Brain microvascular endothelial cell (primary cell): ENCODE measurements at regions not wholly inside any gene's neighbourhood (a gene's known extent, or its start where the extent isn't known, plus 50 kb on each side); places are given as distances from the start of the nearest gene placed in this dataset.

Source experiments
- DNase-seq: peaks from one replicate; pipeline ENCODE4 v3.0.0-alpha.2; 2020
- H3K27ac ChIP-seq: fragments of 250-450 bp; sonication (Bioruptor Pico); 2 replicates; pipeline ENCODE4 v1.5.1; 2020; ENCODE audit warnings: mild to moderate bottlenecking, moderate library complexity
- H3K27me3 ChIP-seq: fragments of 250-450 bp; sonication (Bioruptor Pico); replicated peaks from 2 replicates; pipeline ENCODE4 v1.5.1; 2020; ENCODE audit warnings: mild to moderate bottlenecking
- H3K36me3 ChIP-seq: fragments of 250-450 bp; sonication (Bioruptor Pico); replicated peaks from 2 replicates; pipeline ENCODE4 v1.5.1; 2020; ENCODE audit warnings: mild to moderate bottlenecking
- H3K4me3 ChIP-seq: 2 replicates; pipeline ENCODE4 v1.5.1; 2011; ENCODE audit warnings: low read depth, mild to moderate bottlenecking, control low read depth, low read length, moderate library complexity
- CTCF ChIP-seq: IDR thresholded peaks from 2 replicates; pipeline ENCODE4 v1.5.1; 2011; ENCODE audit warnings: low read depth, mild to moderate bottlenecking, moderate library complexity, low read length, control low read depth, inconsistent platforms; ENCODE audit errors: missing control alignments
- in situ Hi-C: cut with HindIII; loops from 2 replicates; pipeline ENCODE4 v1.10.0; 2017; ENCODE audit warnings: low sequenced_read_pairs, low pct_ligation_motif_present

DNA sequence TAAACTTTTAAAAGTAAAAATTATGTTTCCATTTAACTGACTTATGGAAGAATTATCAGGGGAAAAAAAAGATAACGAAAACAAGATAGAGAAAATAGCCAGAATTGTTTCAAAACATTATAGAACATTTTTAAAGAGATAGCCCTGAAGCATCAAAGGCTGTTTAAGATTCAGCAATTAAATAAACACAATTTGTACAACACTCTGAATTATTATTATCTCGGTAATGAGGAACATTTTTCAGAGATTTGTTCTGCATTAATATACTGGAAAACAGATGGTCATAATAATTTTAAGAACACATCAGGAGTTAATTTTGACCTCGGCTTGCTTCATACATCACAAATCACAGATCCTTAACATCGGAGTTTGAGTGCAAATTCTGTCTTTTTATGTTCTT, 643.8 kb downstream of the SORCS1 start:
- DNase-seq = no peak
- H3K27ac ChIP-seq = no peak overlapping the region
- in situ Hi-C loops = no loop called here

DNA sequence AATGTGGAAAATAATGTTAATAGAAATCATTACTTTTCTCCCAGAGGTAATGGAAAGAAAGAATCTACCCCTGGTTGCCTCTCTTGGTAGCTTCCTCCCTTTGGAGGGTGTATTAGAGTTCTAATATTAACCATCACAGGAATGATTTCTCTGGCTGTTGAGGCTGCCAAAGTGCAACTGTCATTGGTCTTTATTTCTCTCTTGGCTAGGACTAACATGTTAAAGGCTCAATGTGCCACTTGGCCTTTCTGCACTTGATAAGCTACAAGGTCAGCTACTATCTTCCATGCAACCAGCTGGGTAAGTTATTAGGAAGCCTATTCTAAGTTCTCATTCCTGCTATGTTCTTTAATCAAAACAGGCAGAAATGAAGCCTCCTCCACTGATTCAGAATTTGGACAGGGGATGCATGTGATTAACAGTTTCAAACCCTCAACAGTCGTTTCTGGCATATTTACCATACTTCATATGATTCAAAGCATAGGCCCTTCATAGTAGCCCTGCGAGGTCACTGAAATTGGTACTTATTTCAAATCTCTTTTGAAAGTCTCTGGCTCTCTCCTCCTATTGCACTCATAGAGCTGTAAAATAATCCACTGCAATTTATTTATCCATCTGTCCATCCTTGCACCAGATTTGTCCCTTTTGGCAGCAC, 645.0 kb downstream of the SORCS1 start:
- Histone ChIP-seq H3K4me3 (no peak overlapping the region), H3K27ac (no peak overlapping the region), H3K27me3 (no peaks in the 10 kb centered on the region), H3K36me3 (no peaks in the 10 kb centered on the region)
- in situ Hi-C loops = no loop called here
- no peak for TF ChIP-seq CTCF
- no peak for DNase-seq

More for the DNA sequence above, 643.8 kb downstream of the SORCS1 start:
- TF ChIP-seq CTCF = no peak
- no peaks in the 10 kb centered on the region for H3K27me3 ChIP-seq
- H3K36me3 ChIP-seq = no peaks in the 10 kb centered on the region
- no peak overlapping the region for H3K4me3 ChIP-seq

GRCh38 chr10:106515206-106515790, 649.2 kb downstream of the SORCS1 start:
- in situ Hi-C loops = no loop called here

GRCh38 chr10:106513352-106513771, 651.1 kb downstream of the SORCS1 start:
- H3K36me3 ChIP-seq = no peaks in the 10 kb centered on the region
- TF ChIP-seq CTCF = no peak
- no peaks in the 10 kb centered on the region for H3K27me3 ChIP-seq
- no peak overlapping the region for H3K27ac ChIP-seq
- DNase-seq = no peak
- in situ Hi-C loops = no loop called here
- no peak overlapping the region for H3K4me3 ChIP-seq

More at GRCh38 chr10:106515206-106515790, 649.2 kb downstream of the SORCS1 start:
- no peaks in the 10 kb centered on the region for H3K27me3 ChIP-seq
- no peaks in the 10 kb centered on the region for H3K36me3 ChIP-seq
- TF ChIP-seq CTCF = no peak
- no peak overlapping the region for H3K4me3 ChIP-seq
- no peak for DNase-seq
- no peak overlapping the region for H3K27ac ChIP-seq

- Histone ChIP-seq H3K27ac (no peak overlapping the region), H3K27me3 (no peaks in the 10 kb centered on the region), H3K4me3 (no peak overlapping the region), H3K36me3 (no peaks in the 10 kb centered on the region)
- TF ChIP-seq CTCF = no peak
- no peak for DNase-seq
- in situ Hi-C loops = no loop called here
Measured at GRCh38 chr10:106511917-106512316, 652.6 kb downstream of the SORCS1 start.

- no peaks in the 10 kb centered on the region for H3K27me3 ChIP-seq
- H3K4me3 ChIP-seq = no peak overlapping the region
- no peak for TF ChIP-seq CTCF
- in situ Hi-C loops = no loop called here
- H3K27ac ChIP-seq = no peak overlapping the region
- no peaks in the 10 kb centered on the region for H3K36me3 ChIP-seq
- no peak for DNase-seq
Measured at GRCh38 chr10:106508950-106509349, 655.6 kb downstream of the SORCS1 start.
